HEK293T (cell line): ENCODE measurements at regions not wholly inside any gene's neighbourhood (a gene's known extent, or its start where the extent isn't known, plus 50 kb on each side); places are given as distances from the start of the nearest gene placed in this dataset.

Source experiments
- CTCF ChIA-PET: fragments of 350-600 bp; formaldehyde crosslinking; extraction: SDS; loops from one replicate; lab custom pipeline; 2021; ENCODE audit warnings: antibody characterized with exemption, inconsistent platforms; lab: Yijun Ruan, JAX
- POLR2A ChIA-PET: fragments of 350-600 bp; formaldehyde crosslinking; extraction: SDS; loops from one replicate; lab custom pipeline; 2020; ENCODE audit warnings: antibody characterized with exemption, inconsistent platforms; lab: Yijun Ruan, JAX
- DNase-seq: peaks from one replicate; pipeline ENCODE4 v3.0.0; 2012; ENCODE audit warnings: mixed read lengths; ENCODE audit errors: extremely low spot score
- ARNT ChIP-seq: fragments of 450-650 bp; IDR thresholded peaks from 2 replicates; pipeline ENCODE4 v1.6.1; 2017; ENCODE audit warnings: mild to moderate bottlenecking
- BHLHE40 ChIP-seq: fragments of 450-650 bp; IDR thresholded peaks from 2 replicates; pipeline ENCODE4 v1.6.1; 2016; ENCODE audit warnings: mild to moderate bottlenecking, moderate library complexity, borderline replicate concordance
- CTBP1 ChIP-seq: fragments of 450-650 bp; IDR thresholded peaks from 2 replicates; pipeline ENCODE4 v1.6.1; 2016; ENCODE audit warnings: borderline replicate concordance
- ELF4 ChIP-seq: fragments of 450-650 bp; IDR thresholded peaks from 2 replicates; pipeline ENCODE4 v1.6.1; 2017; ENCODE audit warnings: antibody characterized with exemption
- FOXA1 ChIP-seq: fragments of 450-650 bp; IDR thresholded peaks from 2 replicates; pipeline ENCODE4 v1.6.1; 2016; ENCODE audit warnings: mild to moderate bottlenecking
- FOXK2 ChIP-seq: fragments of 450-650 bp; IDR thresholded peaks from 2 replicates; pipeline ENCODE4 v1.6.1; 2016; ENCODE audit warnings: mild to moderate bottlenecking
- FOXM1 ChIP-seq: fragments of 450-650 bp; IDR thresholded peaks from 2 replicates; pipeline ENCODE4 v1.6.1; 2017; ENCODE audit warnings: mild to moderate bottlenecking, borderline replicate concordance
- HDGF ChIP-seq: fragments of 450-650 bp; IDR thresholded peaks from 2 replicates; pipeline ENCODE4 v1.6.1; 2017; ENCODE audit warnings: antibody characterized with exemption, borderline replicate concordance
- L3MBTL2 ChIP-seq: fragments of 450-650 bp; conservative IDR thresholded peaks from 2 replicates; pipeline ENCODE4 v1.6.1; 2016; ENCODE audit warnings: mild to moderate bottlenecking
- LEF1 ChIP-seq: fragments of 450-650 bp; IDR thresholded peaks from 2 replicates; pipeline ENCODE4 v1.6.1; 2017; ENCODE audit warnings: mild to moderate bottlenecking, borderline replicate concordance
- NFRKB ChIP-seq: fragments of 450-650 bp; IDR thresholded peaks from 2 replicates; pipeline ENCODE4 v1.6.1; 2016; ENCODE audit warnings: mild to moderate bottlenecking, moderate library complexity
- PKNOX1 ChIP-seq: fragments of 450-650 bp; IDR thresholded peaks from 2 replicates; pipeline ENCODE4 v1.6.1; 2016
- SP1 ChIP-seq: fragments of 450-650 bp; IDR thresholded peaks from 2 replicates; pipeline ENCODE4 v1.6.1; 2017
- SUZ12 ChIP-seq: fragments of 450-650 bp; IDR thresholded peaks from 2 replicates; pipeline ENCODE4 v1.6.1; 2016; ENCODE audit warnings: mild to moderate bottlenecking
- TARDBP ChIP-seq: fragments of 450-650 bp; IDR thresholded peaks from 2 replicates; pipeline ENCODE4 v1.6.1; 2016
- ZNF384 ChIP-seq: fragments of 450-650 bp; IDR thresholded peaks from 2 replicates; pipeline ENCODE4 v1.6.1; 2016

GRCh38 chr10:90175161-90175681 lies 473.8 kb downstream of the KIF20B start:
- POLR2A ChIA-PET, result no interaction called here
- no peak for DNase-seq
- TF ChIP-seq TARDBP, result no peak
- no peak for TF ChIP-seq FOXA1
- TF ChIP-seq CTBP1, result no peak
- TF ChIP-seq ELF4, result no peak
- TF ChIP-seq ZNF384, result no peak
- CTCF ChIA-PET, result interaction anchor here (0.9 kb wide), 1 partner anchor 387 kb away, joined by 3 read pairs; no protein-coding TSS in a partner anchor

GRCh38 chr10:90179696-90180407 lies 478.5 kb downstream of the KIF20B start:
- no peak for TF ChIP-seq SP1
- no peak for TF ChIP-seq HDGF
- TF ChIP-seq PKNOX1, result no peak
- no peak for TF ChIP-seq SUZ12
- no peak for TF ChIP-seq CTBP1
- no peak for TF ChIP-seq ELF4
- no peak for TF ChIP-seq FOXA1
- no peak for TF ChIP-seq FOXM1
- no peak for TF ChIP-seq NFRKB
- no peak for TF ChIP-seq FOXK2
- no peak for TF ChIP-seq ARNT
- TF ChIP-seq ZNF384, result no peak
- TF ChIP-seq LEF1, result no peak
- no peak for TF ChIP-seq BHLHE40
- no peak for TF ChIP-seq L3MBTL2
- no peak for TF ChIP-seq TARDBP
- DNase-seq, result no peak
- ChIA-PET CTCF (no interaction called here), POLR2A (no interaction called here)

GRCh38 chr10:90180886-90181691 lies 479.7 kb downstream of the KIF20B start:
- no peak for DNase-seq
- ChIA-PET POLR2A (no interaction called here), CTCF (no interaction called here)
- TF ChIP-seq SP1, result no peak

GRCh38 chr10:90192825-90193224 lies 491.4 kb downstream of the KIF20B start:
- ChIA-PET POLR2A (no interaction called here), CTCF (no interaction called here)
- no peak for DNase-seq
- TF ChIP-seq CTBP1, result no peak

- ChIA-PET CTCF (no interaction called here), POLR2A (no interaction called here)
- no peak for DNase-seq
- TF ChIP-seq FOXA1 (no peak), L3MBTL2 (no peak), PKNOX1 (no peak), BHLHE40 (no peak), ZNF384 (no peak), ELF4 (no peak), NFRKB (no peak), CTBP1 (no peak), FOXM1 (no peak), LEF1 (no peak), SUZ12 (no peak), FOXK2 (no peak), TARDBP (no peak), HDGF (no peak), ARNT (no peak), SP1 (no peak)
Observed at GRCh38 chr10:90193240-90193985, 492.0 kb downstream of the KIF20B start.

GRCh38 chr10:90195288-90195840 lies 494.0 kb downstream of the KIF20B start:
- TF ChIP-seq FOXA1 (no peak), FOXK2 (no peak), PKNOX1 (no peak), SUZ12 (no peak), ELF4 (no peak), CTBP1 (no peak), NFRKB (no peak), SP1 (no peak), BHLHE40 (no peak), FOXM1 (no peak), ARNT (no peak), L3MBTL2 (no peak), LEF1 (no peak), TARDBP (no peak), HDGF (no peak), ZNF384 (no peak)
- no peak for DNase-seq
- POLR2A ChIA-PET, result no interaction called here
- CTCF ChIA-PET, result interaction anchor here (0.7 kb wide), 1 partner anchor 289 kb away, joined by 3 read pairs; no protein-coding TSS in a partner anchor
